NK-92 treated with Interleukin-12 subunit alpha and Interleukin-12 subunit beta, amount 100 ng/mL, for 24 hours (cell line): ENCODE measurements at regions not wholly inside any gene's neighbourhood (a gene's known extent, or its start where the extent isn't known, plus 50 kb on each side); places are given as distances from the start of the nearest gene placed in this dataset.

Experiments used
- DNase-seq: peaks from one replicate; lab custom pipeline; 2025; lab: John Stamatoyannopoulos, UW

- DNase-seq: no peak
Measured at GRCh38 chr1:24985737-24986136, 55.7 kb upstream of the RUNX3 start.

DNA sequence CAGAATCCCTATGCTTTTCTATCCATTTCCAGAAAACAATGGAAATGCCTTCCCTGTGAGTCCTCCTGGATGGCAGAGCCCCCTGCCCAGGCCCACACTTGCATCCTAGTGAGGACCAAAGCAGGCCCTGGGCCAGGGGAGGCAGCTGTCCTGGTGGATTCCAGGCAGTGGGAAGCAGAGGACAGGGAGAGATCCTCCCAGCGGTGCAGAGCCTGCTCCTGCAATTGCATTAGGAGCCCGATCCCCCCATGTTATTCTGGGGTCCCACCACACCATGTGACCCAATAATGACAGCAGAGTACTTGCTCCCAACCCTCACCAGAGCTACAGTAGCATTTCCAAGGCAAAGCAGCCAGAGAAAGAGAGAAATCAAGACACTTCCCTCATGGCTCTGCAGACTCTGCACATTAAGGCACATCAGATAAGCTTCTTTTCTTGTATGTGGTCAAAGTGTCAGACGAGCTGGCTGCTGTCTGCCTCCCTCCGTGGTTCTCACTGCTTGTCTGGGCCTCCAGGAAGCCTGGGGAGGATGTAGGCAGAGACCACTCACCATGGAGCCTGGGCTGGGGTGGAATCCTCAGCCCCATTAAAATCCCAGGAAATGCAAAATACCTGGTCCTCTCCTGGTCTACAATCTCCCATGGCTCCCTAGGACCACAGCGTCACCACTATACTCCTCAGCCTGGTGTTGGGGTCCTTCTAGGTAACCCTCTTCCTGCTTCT lies 54.9 kb upstream of the RUNX3 start:
- DNase-seq: peak; percentile 50

GRCh38 chr1:24984300-24984699 lies 54.2 kb upstream of the RUNX3 start:
- no peak for DNase-seq

DNA sequence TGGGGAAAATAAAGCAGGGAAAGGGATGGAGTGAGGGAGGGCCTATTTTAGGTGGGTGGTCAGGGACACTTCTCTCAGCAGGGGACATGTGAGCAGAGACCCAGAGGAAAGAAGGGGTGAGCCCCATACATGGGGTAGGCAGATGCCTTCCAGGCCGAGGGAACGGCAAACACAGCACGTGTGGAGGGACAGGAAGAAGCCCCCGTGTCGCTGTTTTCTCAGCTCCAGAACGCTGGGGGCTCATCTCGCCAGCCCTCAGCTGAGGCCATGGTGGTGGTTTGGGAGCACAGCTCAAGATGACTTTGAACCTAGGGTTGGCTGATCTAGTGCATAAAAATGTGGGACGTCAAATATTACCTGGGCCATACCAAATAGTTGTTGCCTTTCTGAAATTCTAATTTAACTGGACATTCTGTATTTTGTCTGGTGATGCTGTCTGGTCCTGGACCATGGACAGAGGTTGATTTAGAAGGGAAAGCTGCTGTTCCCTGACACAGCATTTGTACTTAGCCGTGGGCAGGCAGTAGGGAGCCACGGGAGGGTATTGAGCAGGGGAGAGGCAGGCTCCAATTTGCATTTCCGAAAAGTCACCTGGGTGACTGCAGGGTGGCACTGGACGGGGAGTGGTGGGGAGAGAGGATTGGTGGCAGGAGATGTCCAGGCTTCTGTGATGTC lies 53.1 kb upstream of the RUNX3 start:
- no peak for DNase-seq

- DNase-seq: no peak
Measured at GRCh38 chr1:24981631-24982005, 51.5 kb upstream of the RUNX3 start.

GRCh38 chr1:24980836-24981630 lies 51.0 kb upstream of the RUNX3 start:
- no peak for DNase-seq
